GM21390 (cell line): ENCODE measurements at regions not wholly inside any gene's neighbourhood (a gene's known extent, or its start where the extent isn't known, plus 50 kb on each side); places are given as distances from the start of the nearest gene placed in this dataset.

Experiments
- ATAC-seq: cut with Tn5 transposase; IDR thresholded peaks from one replicate; pipeline ENCODE4 v1.9.1; 2021; ENCODE audit not compliant: unreplicated experiment

DNA sequence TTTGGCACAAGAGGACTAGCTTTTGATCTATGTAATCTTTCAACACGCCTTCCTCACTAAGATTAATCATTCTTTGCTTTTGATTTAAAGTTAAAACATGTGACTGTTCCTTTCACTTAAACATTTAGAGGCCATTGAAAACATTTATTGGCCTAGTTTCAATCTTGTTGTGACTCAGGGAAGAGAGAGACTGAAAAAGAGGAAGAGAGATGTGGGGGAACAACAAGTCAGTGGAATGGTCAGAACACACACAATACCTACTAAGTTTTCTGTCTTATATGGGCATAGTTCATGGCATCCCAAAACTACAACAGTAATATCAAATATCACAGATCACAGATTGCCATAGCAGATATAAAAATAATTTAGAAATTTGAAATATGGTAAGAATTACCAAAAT, 812.9 kb upstream of the AGA start:
- no peak for ATAC-seq

- ATAC-seq, result no peak
Observed at GRCh38 chr4:178258603-178259002, 816.4 kb upstream of the AGA start.

- ATAC-seq, result no peak
Observed at GRCh38 chr4:178259566-178259965, 817.3 kb upstream of the AGA start.

GRCh38 chr4:178264001-178264400, 821.8 kb upstream of the AGA start:
- no peak for ATAC-seq

- no peak for ATAC-seq
Observed at GRCh38 chr4:178271386-178271785, 829.1 kb upstream of the AGA start.

- ATAC-seq, result no peak
Observed at GRCh38 chr4:178273168-178273567, 830.9 kb upstream of the AGA start.

DNA sequence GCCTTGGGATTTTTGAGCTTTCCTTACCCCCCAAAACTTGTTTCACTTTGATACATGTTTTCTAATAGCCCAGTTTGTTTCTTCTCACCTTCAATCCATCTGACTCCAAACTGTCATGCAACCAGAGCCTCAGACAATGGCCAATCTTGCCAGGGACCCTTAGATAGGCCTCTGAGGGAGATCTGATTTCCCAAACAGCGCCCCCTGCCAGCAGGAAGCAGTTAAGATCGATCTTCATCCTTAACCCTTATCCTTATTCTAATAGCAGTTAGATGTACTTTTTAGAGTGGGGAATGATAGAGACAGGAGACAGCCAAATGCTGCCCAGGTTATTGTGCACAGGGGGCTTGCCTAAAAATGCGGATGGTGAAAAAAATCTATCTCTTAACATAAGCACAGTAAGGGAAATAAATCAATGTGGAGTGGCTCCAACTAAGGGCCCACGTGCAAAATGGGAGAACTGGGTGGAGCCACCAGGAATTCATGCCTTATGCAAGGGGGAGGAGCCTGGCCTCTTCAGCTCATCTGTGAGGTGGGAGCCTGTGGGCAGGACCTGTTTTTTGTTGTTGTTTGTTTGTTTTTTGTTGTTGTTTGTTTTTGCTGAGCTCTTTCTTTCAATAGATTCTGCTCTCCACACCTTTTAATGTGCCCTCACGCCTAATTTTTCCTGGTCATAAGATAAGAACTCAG, 833.6 kb upstream of the AGA start:
- ATAC-seq, result no peak

DNA sequence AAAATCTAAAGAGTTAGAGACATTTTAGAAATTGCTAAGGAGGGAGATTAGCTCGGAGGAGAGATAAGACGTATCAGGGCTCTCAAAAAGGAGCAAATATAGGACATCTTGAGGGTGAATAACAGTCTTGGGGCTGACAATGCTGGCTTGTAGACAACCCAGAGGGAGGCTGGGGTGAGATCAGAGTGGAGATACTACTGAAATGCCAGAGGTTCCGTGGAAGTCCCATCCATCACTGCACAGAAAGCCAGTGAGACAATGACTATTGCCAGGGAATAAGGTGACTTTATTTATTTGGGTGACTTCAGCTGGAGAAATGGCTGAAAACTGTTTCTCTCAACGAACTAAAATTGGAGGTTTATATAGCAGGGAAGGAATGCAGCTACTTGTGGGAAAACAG, 838.1 kb upstream of the AGA start:
- no peak for ATAC-seq

- no peak for ATAC-seq
Observed at GRCh38 chr4:178288462-178288861, 846.2 kb upstream of the AGA start.

GRCh38 chr4:178293601-178294000, 851.4 kb upstream of the AGA start:
- no peak for ATAC-seq

GRCh38 chr4:178296669-178297068, 854.4 kb upstream of the AGA start:
- ATAC-seq, result no peak

- ATAC-seq, result no peak
Observed at GRCh38 chr4:178306565-178306964, 864.3 kb upstream of the AGA start.

DNA sequence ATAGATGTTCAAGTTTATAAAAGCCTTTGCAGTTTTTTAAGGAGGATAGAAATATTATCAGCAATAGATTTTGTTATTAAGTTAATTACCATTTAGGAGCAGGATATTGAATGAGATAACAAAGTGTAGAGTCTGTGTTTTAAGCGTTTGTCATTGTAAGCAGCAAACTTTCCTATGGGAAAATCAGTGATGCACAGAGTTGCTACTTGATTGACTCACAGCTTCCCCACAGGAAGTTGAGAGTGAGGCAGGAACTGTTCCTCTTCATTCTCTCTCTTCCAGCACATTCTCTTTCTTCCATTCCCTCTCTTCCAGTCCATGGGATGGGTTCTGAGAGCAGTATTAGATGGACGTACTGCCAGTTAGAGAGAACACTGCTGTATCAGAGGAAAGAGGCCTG, 867.7 kb upstream of the AGA start:
- no peak for ATAC-seq

DNA sequence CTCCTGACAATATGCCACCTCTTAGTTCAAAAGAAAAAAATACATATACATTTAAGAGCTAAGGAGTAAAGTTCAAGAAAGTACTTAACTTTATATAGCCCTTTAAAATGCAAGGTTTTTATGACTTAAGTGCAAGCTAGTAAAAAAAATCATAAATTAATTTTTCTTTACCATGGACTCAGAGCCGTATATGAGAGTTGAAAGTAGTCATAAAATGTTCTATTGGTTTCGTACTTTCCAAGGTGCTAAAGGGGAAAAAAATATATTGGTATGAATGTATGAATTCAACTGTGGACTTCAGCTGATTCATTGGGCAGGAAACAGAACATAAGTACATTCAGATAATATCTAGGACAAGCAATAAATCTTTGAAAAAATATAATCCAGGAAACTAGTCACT, 869.8 kb upstream of the AGA start:
- no peak for ATAC-seq

DNA sequence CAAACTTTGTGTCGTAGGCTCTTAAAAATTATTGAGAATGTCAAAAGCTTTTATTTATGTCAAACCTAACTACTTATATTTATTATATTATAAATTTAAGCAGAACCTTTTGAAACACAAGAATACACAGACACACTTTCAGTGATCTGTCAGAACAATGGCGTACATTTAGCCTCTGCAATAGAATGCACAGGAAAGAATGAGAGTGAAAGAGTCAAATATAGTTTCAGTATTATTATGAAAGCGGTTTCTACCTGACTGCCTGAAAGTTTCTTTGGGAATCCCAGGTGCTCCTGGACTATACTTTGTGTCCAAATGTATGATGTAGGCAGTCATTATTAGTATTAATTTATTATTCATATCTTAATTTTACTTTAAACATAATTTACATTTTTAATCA, 872.0 kb upstream of the AGA start:
- no peak for ATAC-seq

DNA sequence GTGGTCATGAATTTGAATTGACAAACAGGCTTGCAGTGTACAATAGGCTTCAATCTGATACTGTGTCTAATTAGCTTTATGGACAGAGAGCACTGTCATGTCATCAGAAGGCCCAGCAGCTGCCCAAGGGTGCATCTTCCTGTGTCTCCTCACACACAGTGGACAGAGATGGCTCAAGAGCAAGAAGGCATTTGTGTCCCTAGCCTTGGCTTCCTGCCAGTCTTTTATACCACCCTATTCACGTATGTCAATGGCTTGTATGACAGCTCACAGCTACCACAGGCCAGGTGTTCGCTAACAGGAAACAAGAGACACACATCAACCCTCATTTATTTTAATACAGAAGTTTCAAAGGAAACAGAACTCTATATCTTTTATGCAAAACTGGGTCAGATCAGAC, 874.0 kb upstream of the AGA start:
- no peak for ATAC-seq

- no peak for ATAC-seq
Observed at GRCh38 chr4:178320003-178320402, 877.8 kb upstream of the AGA start.

DNA sequence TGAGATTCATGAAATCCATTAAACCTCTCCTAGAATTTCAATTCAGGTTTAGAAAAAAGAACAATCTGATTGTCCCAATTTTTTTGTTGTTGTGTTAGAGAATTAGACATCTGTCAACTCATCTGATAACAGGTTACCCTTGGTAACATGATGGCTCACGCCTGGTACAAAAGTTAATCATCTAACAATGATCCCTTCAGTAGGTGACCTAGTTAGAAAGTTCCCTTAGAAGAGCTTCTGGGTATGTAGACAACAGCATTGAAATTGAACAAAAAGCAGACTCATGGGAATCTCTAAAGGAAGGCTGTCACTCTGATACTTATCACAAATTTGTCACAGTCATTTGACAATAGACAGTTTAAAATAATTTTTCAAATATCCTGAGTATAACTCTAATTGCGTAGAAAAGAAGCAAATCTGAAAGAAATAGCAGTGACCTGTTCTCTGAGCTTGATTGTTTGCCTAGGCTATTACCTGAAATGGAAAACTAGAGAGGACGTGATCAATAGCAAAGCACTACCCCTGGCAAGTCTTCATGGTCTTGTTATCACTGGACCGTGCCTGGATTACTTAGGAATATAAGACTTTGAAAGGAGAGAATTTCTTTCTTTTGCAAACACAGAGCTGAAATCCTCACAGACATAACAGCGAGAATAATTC, 880.4 kb upstream of the AGA start:
- no peak for ATAC-seq

DNA sequence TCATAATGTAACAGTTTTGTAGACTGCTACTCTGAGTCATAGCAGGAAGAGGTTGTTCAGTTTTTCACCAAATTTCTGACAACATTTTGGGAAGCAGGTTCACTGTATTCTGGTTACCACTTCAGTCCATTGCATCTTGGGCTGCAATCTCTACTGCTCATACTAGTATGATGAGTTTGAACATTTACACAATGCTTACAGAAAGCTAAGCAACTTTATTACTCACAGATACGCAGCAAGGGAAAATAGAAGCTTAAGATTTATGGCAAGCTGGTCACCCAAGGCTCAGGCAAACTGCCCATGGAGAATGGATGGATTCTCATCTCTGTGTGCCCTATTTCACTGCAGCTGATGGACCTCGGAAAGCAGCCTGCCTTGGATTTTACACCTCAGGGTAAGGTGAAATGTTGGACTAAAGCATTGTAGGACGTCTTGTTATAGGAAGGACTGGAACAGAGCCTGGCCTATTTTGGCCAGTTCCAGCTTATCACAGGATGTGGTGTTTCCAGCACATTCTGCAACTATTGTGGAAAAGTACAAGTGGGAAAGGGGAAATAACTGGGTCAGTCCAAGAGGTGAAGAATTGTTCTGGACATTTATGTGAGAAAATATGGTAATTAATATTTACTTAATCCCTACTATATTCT, 887.1 kb upstream of the AGA start:
- ATAC-seq, result no peak

GRCh38 chr4:178333355-178333754, 891.1 kb upstream of the AGA start:
- ATAC-seq, result no peak

- ATAC-seq, result no peak
Observed at GRCh38 chr4:178339769-178340168, 897.5 kb upstream of the AGA start.

- no peak for ATAC-seq
Observed at GRCh38 chr4:178340468-178340867, 898.2 kb upstream of the AGA start.
